ENCODE measurements at regions not wholly inside any gene's neighbourhood (a gene's known extent, or its start where the extent isn't known, plus 50 kb on each side); places are given as distances from the start of the nearest gene placed in this dataset.

DNA sequence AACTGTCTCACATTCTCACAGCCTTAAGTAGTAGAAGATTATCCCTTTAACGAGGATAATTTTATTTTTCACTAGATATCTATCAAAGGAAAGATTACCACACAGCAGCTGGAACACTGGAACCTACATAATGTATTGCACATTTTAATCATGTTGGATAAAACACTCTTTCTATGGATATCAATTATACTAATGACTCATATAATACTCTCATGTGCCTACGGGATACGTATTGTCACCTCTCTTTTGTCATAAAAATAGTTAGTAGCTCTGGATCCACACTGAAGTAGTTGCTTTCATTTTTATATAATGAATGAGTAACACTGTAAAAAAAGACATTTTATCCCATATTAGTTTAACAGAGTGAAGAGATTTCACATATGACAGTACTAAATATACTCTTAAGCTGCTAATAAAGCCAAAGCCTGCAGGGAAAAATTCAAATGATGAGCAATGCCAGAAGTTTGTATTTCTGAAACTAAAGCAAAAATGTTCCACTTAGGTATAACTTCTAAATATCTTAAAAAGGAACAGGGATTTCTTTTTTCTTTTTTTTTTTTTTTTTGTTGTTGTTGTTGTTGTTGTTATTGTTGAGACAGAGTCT, 408.7 kb upstream of the PKN2 start:
- no peak for DNase-seq

- no peak for DNase-seq
These were observed 407.9 kb upstream of the PKN2 start for GRCh38 chr1:88276163-88276562.

- DNase-seq, result no peak
These were observed 400.0 kb upstream of the PKN2 start for GRCh38 chr1:88284066-88284465.

DNA sequence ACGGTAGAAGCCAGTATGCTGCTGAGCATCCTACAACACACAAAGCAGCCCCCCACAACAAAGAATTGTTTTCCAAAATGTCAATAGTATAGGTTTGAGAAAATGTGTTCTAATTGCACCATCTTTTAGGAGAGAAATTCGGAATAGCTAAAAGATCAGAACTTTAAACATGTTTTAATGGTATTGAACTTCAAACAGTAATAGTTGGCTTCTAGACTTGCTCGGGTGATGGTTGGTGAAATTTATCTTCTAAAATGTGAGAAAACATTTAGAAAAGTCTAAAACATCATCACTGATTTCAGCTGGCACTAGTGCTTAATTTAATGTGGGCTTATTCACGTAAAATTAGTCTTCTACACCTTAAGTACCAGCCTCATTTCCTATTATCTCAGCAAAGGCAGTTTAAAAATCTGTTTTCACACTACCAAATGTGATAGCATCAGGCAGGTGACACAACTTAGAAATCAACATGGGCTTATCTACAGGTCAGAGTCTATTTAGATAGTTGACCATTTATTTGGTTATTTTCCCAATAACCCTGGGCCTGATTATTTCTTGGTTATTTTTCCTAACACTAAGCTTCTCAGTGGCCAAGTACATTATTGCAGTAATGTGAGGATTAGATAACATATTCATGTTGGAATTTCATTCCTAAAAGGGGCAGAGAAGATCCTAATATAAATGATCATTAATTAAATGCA, 399.3 kb upstream of the PKN2 start:
- DNase-seq, result no peak

- no peak for DNase-seq
These were observed 397.4 kb upstream of the PKN2 start for GRCh38 chr1:88286716-88287115.

DNA sequence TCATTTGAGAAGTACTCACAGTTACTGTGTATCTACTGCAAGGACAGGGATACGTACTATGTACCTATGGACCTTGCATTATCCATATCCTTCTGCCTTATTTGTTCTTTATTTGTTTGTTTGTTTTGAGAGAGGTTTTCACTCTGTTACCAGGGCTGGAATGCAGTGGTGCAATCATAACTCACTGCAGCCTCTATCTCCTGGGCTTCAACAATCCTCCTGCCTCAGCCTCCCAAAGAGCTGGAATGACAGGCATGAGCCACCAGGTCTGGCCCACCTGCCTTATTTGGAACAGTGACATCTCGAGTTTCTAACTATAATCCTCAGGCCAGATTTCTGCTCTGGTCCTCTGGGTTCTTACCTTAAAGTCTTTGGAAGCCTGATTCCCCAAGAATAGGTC, 395.5 kb upstream of the PKN2 start:
- DNase-seq, result no peak

DNA sequence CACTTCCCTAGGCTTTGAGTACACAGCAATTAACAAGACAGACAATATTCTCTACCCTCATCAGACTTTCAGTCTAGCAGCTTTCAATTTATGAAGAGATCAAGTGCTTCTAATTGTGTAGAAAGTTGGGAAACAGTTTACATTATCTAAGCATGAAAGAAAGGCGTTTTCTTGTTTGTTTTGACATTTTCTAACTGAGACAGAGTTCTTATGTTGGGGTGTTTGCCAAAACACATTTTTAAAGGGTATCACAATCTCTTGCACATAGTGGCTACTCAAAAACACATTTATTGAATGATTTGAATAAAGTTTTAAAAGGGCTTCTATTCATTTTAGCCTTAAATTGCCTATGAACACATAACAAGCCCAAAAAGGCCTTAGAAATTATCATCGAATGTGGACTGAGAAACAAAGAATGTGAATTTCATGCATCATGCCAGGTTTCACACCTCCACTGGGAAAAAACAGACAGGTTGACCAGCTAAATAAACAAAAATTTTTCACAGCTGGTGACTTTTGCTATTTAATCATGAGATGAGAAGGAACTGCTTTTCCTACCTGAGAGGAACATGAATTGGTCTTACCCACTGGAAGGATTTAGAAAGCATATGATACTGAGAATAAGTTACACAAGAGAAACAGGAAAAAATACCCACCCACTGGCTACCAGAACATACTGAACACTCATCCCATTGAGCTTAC, 394.5 kb upstream of the PKN2 start:
- DNase-seq, result no peak

DNA sequence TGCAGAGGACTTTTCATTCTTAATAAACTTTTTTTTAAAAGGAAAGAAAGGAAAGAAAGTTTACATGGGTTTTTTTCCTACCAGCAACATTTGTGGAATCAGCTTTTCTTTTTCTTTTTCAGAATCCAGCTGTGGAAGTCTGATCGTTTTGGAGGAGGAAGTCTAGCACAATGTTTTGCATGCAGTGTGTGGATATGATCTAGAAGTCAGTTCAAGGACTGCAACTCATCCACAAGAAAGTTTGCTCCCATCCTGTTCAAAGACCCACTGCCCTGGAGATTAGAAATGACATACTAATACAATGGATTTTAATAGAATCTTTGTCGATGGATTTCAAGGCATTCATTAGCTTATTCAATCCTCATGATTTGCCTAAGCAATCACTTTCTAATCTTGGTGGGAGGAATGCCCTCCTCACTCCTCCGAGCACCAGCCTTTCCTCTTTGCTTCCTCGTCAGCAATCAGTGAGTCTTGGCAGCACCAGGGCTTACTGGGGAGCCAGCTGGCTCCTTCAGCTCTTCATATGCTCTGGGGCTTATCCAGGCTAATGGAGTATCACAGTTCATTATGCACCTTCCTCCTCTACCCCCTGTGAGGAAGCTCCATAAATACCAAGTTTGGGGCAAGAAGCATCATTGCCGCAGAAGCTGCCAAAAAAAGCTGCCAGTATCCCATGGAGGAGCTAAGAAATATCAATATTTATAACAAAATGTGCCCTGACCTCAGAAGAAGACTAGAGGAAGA, 392.3 kb upstream of the PKN2 start:
- DNase-seq, result no peak

- DNase-seq, result no peak
These were observed 390.3 kb upstream of the PKN2 start for GRCh38 chr1:88293691-88294190.

DNA sequence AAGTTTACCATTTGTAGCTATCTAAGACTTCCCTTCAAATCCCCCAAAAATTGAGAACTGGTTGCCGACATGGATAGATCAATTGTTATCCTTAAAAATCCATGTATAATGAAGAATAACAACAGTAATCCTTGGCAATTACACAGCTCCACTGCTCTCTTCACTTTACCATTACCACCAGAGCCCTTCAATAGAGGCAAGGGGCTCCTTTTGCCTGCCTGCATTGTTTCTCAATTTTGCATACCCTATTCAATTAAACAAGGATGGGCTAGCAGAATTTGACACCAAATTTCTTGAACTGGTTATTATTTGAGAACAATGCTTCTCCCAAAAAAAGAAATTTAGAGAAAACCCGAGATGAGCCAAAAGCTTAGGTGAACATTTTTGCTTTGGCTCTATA, 387.8 kb upstream of the PKN2 start:
- no peak for DNase-seq

DNA sequence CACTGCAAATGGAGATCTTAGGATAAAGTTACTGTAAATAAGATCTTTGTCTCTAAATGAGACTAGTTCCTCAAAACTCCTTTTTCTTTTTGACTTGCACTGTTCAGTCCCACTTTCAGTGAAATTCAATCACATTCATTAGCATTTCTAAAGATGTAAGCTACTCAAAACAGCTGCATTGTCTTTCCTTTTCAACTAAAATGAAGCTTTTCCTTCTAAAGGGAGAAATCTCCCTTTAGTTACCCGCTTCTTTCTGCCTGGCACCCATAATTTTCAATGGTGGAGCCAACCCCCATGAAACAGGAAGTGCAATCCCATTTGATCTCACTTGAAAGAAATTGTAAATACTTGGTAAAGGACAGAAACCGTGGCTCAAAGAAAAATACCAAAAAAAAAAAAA, 387.4 kb upstream of the PKN2 start:
- no peak for DNase-seq

- DNase-seq, result no peak
These were observed 385.6 kb upstream of the PKN2 start for GRCh38 chr1:88298506-88298905.

- DNase-seq, result no peak
These were observed 383.3 kb upstream of the PKN2 start for GRCh38 chr1:88300752-88301263.

DNA sequence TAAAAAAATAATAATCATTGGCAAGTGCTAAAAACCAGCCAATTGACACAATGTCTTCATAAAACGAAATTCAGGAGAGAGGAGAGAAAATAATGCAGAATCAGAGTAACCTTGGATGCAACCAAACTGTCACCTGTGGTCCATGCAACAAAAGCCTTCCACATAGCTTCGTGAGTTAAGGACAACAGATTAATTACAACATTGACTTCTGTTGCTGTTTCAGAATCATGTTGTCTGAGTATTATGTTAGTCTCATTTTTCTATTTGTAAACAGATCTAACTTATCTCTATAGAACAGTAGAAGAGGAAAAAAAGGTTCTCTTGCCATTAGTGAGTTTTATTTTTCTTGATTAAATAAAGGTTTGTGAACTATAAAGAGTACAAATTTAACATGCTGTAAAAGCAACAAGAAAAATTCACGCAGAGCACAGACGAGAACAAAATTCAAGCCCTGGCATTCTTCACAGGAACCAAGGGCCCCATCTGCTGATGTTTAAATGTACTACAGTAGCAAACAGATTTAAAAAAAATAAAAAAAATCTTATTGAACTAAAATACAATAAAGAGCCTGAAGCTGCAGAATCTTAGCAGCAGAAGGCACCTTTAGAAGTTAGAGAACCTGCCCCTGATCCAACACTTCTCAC, 381.1 kb upstream of the PKN2 start:
- no peak for DNase-seq

DNA sequence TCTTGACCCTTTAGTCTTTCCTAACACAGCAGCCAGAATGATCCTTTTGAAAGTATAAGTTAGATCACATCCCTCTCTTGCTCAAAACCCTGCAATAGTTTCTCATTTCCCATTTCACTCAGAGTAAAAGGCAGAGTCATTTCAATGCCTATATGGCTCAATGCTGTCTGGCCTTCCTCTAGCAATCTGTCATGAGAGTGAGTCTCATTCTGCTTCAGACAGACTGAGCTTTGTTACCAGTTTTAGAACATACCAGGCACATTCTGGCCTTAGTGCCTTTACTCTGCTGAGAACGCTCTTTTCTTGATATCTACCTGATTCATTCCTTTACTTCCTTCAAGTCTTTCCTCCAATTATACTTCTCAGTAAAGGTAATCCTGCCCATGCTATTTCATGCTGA, 372.8 kb upstream of the PKN2 start:
- DNase-seq, result no peak

DNA sequence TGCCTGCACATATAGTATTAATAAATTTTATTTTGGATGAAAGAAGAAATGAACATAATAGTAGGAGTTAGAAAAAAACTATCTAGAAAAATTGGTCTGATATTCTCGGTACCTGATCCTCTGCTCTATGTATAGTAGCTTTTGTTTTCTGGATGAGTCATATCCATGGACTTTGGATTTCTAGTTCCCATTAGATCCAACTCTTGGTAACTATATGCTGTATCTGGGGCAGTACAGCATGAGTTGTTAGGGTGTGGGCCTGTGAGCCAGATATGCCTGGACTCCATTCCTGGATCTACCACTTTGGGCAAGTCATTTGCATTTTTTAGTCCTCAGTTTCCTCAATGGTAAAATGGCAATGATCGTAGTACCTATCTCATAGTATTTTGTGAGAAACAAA, 372.2 kb upstream of the PKN2 start:
- no peak for DNase-seq

GRCh38 chr1:88317396-88317795, 366.7 kb upstream of the PKN2 start:
- no peak for DNase-seq

DNA sequence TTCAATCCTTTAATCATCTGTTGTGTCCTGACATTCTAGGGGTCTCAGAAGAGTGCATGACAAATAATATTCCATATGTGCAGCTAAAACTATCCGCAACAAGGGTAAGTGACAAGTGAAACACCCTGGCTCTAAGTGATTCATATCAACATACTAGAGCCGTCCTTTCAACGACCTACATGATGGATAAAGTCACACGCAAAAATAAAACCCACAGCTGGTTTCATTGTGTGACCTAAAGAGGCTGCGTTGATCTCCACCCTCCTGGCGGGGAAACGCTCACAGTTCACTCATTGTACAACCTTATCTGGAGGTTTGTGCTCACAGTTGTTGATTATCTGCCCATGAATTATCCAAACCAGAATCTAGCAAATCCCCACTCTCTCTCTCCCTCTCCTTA, 365.3 kb upstream of the PKN2 start:
- no peak for DNase-seq

- DNase-seq, result no peak
These were observed 363.8 kb upstream of the PKN2 start for GRCh38 chr1:88320291-88320690.

DNA sequence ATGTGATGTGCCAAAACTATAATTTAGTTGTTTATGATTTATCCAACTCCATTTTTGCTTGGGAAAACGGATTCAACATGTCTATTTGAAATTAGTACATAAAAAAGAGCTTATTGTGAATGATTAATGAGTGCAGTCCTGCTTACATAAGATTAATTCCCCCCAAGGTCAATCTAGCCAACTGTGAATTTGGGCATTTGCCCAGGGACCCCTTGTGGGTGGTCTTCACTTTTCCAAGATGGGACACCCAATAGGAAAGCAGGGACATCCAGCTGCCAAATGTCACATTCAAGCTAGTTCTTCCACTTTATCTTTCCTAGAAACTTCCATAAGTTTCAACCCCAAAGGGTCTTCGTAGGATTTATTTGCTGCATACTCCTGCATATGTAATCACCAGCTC, 362.4 kb upstream of the PKN2 start:
- DNase-seq, result no peak

DNA sequence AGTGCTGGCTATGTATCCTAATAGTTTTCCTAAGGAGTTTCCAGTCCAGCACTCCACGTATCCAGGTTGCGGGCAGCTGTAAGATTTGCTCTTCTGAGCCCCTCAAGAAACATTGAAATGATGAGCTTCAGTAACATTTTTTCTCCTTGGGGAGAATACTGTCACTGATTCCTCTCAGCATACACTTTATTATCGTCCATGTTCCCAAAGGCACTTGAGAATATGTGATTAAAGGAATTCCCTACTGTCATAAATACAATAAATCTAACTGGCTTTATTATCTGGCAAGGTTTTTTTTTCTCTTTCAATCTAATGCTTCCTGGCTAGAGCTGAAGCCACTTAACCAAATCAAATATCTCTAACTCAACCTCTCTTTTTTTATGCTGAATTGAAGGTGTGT, 359.2 kb upstream of the PKN2 start:
- DNase-seq, result no peak

DNA sequence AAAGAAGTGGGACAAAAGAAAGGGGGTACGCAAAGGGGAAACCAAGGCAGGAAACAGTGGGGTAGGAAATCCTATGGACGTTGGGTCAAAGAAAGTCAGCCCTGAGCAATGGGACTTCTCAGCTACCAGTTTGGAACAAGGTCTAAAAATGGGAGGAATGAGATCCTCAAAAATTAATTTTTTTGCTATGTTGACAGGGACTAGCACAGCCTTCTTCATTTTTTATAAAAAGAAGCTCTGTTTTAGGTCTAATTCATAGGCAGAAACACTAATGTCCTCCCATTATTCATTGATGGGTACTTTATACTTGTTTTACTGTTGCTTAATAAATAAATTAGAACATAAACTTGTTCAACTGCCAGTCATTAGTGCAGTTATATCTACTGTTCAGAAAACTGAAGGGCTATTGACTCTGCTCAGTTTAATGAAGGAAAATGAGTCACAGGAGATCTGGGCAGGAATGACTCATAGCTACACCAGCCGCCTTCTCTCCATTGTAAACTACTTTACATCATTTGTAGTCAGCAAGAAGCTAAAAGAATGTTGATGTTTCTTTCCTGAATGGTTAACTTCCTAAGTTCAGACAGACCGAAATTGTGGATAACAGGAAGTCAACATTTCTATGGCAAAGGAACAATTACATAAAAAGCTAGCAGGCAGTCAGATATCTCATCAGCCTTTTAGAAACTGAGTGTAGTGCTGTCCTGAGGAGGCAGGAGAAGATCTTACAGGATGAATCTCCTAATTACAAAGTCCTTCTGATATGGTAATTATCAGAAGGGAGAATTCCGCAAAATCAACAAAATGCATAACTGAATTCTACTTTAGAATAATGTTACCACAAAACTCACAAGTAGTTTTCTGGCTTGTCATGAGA, 356.4 kb upstream of the PKN2 start:
- no peak for DNase-seq

All from stimulated activated CD8-positive, alpha-beta memory T cell treated with anti-CD3 and anti-CD28 coated beads, Interleukin-4, amount 100 ng/mL, for 48 hours (primary cell).